ENCODE measurements at regions not wholly inside any gene's neighbourhood (a gene's known extent, or its start where the extent isn't known, plus 50 kb on each side); places are given as distances from the start of the nearest gene placed in this dataset.

GRCh38 chr6:41454189-41454789, 91.9 kb upstream of the FOXP4 start:
- no peak for TF ChIP-seq CTCF (IDR thresholded peaks at IDR 0.05; ENCODE audit: insufficient read depth, low read length)
- no peak overlapping the region for H3K4me3 ChIP-seq (ENCODE audit: low read depth, low read length)
- DNase-seq (ENCODE audit: low read depth) = no peak

- no peak for DNase-seq (ENCODE audit: low read depth)
- H3K4me3 ChIP-seq (ENCODE audit: low read depth, low read length) = no peak overlapping the region
- no peak for TF ChIP-seq CTCF (IDR thresholded peaks at IDR 0.05; ENCODE audit: insufficient read depth, low read length)
These were observed 90.8 kb upstream of the FOXP4 start for GRCh38 chr6:41455410-41455809.

GRCh38 chr6:41455818-41456217, 90.4 kb upstream of the FOXP4 start:
- no peak for TF ChIP-seq CTCF (IDR thresholded peaks at IDR 0.05; ENCODE audit: insufficient read depth, low read length)
- H3K4me3 ChIP-seq (ENCODE audit: low read depth, low read length) = no peak overlapping the region
- DNase-seq (ENCODE audit: low read depth) = no peak

- no peak overlapping the region for H3K4me3 ChIP-seq (ENCODE audit: low read depth, low read length)
- DNase-seq (ENCODE audit: low read depth) = no peak
- TF ChIP-seq CTCF (IDR thresholded peaks at IDR 0.05; ENCODE audit: insufficient read depth, low read length) = no peak
These were observed 88.9 kb upstream of the FOXP4 start for GRCh38 chr6:41457303-41457670.

GRCh38 chr6:41459738-41460137, 86.4 kb upstream of the FOXP4 start:
- H3K4me3 ChIP-seq (ENCODE audit: low read depth, low read length) = no peak overlapping the region
- no peak for DNase-seq (ENCODE audit: low read depth)
- TF ChIP-seq CTCF (IDR thresholded peaks at IDR 0.05; ENCODE audit: insufficient read depth, low read length) = no peak

- no peak overlapping the region for H3K4me3 ChIP-seq (ENCODE audit: low read depth, low read length)
- no peak for TF ChIP-seq CTCF (IDR thresholded peaks at IDR 0.05; ENCODE audit: insufficient read depth, low read length)
- peak; percentile 9 for DNase-seq (ENCODE audit: low read depth)
These were observed 85.3 kb upstream of the FOXP4 start for GRCh38 chr6:41460742-41461336.

GRCh38 chr6:41462033-41462432, 84.1 kb upstream of the FOXP4 start:
- no peak overlapping the region for H3K4me3 ChIP-seq (ENCODE audit: low read depth, low read length)
- no peak for DNase-seq (ENCODE audit: low read depth)
- TF ChIP-seq CTCF (IDR thresholded peaks at IDR 0.05; ENCODE audit: insufficient read depth, low read length) = no peak
